ENCODE measurements at regions not wholly inside any gene's neighbourhood (a gene's known extent, or its start where the extent isn't known, plus 50 kb on each side); places are given as distances from the start of the nearest gene placed in this dataset.

DNA sequence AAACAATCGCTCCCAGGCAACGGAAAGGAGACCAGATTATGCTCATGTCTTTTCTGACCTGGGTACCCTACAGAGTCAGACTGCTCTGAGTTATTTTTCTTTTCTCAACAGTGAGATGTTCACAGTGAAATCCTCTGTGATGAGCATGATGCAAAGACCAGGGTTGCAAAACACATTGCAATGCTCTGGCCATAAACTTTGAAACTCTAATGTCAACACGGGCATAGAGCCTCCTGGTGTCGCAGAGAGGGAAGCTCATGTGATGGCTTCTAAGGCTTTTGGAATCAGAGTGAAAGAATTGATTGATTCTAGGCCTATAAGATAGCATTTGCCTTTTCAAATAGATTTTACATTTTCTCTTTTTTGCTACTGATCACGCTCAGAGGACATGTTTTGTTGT, 193.4 kb downstream of the RASSF9 start (continued):
- no peak for TF ChIP-seq ZNF747 (CRISPR knock-in tag; IDR thresholded peaks at IDR 0.05; ENCODE audit: borderline replicate concordance)
- no peak for TF ChIP-seq GZF1 (CRISPR knock-in tag; IDR thresholded peaks at IDR 0.05)
- no peak for TF ChIP-seq ETV6 (CRISPR knock-in tag; conservative IDR thresholded peaks at IDR 0.05)
- no peak for TF ChIP-seq ZNF598 (CRISPR knock-in tag; IDR thresholded peaks at IDR 0.05; ENCODE audit: borderline replicate concordance)
- no peak for TF ChIP-seq RBM22 (optimal IDR thresholded peaks at IDR 0.05; ENCODE audit: low read length)
- TF ChIP-seq FOXO1 (CRISPR knock-in tag; IDR thresholded peaks at IDR 0.05) = peak; percentile 63; the same call in 1 of the 2 replicates
- TF ChIP-seq MAF1 (CRISPR knock-in tag; IDR thresholded peaks at IDR 0.05; ENCODE audit: borderline replicate concordance) = no peak
- no peak for TF ChIP-seq ZNF354B (CRISPR knock-in tag; IDR thresholded peaks at IDR 0.05)
- TF ChIP-seq, protein P1, sequence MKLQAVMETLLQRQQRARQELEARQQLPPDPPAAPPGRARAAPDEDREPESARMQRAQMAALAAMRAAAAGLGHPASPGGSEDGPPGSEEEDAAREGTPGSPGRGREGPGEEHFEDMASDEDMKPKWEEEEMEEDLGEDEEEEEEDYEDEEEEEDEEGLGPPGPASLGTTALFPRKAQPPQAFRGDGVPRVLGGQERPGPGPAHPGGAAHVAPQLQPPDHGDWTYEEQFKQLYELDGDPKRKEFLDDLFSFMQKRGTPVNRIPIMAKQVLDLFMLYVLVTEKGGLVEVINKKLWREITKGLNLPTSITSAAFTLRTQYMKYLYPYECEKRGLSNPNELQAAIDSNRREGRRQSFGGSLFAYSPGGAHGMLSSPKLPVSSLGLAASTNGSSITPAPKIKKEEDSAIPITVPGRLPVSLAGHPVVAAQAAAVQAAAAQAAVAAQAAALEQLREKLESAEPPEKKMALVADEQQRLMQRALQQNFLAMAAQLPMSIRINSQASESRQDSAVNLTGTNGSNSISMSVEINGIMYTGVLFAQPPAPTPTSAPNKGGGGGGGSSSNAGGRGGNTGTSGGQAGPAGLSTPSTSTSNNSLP (IDR thresholded peaks at IDR 0.05; ENCODE audit: low read depth, low read length) = peak; percentile 94
- TF ChIP-seq, protein P2, sequence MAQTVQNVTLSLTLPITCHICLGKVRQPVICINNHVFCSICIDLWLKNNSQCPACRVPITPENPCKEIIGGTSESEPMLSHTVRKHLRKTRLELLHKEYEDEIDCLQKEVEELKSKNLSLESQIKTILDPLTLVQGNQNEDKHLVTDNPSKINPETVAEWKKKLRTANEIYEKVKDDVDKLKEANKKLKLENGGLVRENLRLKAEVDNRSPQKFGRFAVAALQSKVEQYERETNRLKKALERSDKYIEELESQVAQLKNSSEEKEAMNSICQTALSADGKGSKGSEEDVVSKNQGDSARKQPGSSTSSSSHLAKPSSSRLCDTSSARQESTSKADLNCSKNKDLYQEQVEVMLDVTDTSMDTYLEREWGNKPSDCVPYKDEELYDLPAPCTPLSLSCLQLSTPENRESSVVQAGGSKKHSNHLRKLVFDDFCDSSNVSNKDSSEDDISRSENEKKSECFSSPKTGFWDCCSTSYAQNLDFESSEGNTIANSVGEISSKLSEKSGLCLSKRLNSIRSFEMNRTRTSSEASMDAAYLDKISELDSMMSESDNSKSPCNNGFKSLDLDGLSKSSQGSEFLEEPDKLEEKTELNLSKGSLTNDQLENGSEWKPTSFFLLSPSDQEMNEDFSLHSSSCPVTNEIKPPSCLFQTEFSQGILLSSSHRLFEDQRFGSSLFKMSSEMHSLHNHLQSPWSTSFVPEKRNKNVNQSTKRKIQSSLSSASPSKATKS (CRISPR knock-in tag; IDR thresholded peaks at IDR 0.05) = no peak
- no peak for TF ChIP-seq SOX6 (IDR thresholded peaks at IDR 0.05)
- peak; percentile 51; the same call in 1 of the 2 replicates for TF ChIP-seq SOX6 (CRISPR knock-in tag; IDR thresholded peaks at IDR 0.05)
- TF ChIP-seq, protein P3, sequence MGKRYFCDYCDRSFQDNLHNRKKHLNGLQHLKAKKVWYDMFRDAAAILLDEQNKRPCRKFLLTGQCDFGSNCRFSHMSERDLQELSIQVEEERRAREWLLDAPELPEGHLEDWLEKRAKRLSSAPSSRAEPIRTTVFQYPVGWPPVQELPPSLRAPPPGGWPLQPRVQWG (CRISPR knock-in tag; IDR thresholded peaks at IDR 0.05; ENCODE audit: borderline replicate concordance, low read depth) = no peak
- TF ChIP-seq CBFB (CRISPR knock-in tag; IDR thresholded peaks at IDR 0.05) = no peak
- TF ChIP-seq, protein P4, sequence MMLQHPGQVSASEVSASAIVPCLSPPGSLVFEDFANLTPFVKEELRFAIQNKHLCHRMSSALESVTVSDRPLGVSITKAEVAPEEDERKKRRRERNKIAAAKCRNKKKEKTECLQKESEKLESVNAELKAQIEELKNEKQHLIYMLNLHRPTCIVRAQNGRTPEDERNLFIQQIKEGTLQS (CRISPR knock-in tag; IDR thresholded peaks at IDR 0.05) = no peak
- TF ChIP-seq ZNF552 (CRISPR knock-in tag; IDR thresholded peaks at IDR 0.05; ENCODE audit: borderline replicate concordance) = no peak
- TF ChIP-seq, protein P5, sequence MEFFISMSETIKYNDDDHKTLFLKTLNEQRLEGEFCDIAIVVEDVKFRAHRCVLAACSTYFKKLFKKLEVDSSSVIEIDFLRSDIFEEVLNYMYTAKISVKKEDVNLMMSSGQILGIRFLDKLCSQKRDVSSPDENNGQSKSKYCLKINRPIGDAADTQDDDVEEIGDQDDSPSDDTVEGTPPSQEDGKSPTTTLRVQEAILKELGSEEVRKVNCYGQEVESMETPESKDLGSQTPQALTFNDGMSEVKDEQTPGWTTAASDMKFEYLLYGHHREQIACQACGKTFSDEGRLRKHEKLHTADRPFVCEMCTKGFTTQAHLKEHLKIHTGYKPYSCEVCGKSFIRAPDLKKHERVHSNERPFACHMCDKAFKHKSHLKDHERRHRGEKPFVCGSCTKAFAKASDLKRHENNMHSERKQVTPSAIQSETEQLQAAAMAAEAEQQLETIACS (CRISPR knock-in tag; IDR thresholded peaks at IDR 0.05) = no peak
- TF ChIP-seq, protein P6, sequence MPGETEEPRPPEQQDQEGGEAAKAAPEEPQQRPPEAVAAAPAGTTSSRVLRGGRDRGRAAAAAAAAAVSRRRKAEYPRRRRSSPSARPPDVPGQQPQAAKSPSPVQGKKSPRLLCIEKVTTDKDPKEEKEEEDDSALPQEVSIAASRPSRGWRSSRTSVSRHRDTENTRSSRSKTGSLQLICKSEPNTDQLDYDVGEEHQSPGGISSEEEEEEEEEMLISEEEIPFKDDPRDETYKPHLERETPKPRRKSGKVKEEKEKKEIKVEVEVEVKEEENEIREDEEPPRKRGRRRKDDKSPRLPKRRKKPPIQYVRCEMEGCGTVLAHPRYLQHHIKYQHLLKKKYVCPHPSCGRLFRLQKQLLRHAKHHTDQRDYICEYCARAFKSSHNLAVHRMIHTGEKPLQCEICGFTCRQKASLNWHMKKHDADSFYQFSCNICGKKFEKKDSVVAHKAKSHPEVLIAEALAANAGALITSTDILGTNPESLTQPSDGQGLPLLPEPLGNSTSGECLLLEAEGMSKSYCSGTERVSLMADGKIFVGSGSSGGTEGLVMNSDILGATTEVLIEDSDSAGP (CRISPR knock-in tag; IDR thresholded peaks at IDR 0.05; ENCODE audit: borderline replicate concordance) = no peak
- TF ChIP-seq, protein P7, sequence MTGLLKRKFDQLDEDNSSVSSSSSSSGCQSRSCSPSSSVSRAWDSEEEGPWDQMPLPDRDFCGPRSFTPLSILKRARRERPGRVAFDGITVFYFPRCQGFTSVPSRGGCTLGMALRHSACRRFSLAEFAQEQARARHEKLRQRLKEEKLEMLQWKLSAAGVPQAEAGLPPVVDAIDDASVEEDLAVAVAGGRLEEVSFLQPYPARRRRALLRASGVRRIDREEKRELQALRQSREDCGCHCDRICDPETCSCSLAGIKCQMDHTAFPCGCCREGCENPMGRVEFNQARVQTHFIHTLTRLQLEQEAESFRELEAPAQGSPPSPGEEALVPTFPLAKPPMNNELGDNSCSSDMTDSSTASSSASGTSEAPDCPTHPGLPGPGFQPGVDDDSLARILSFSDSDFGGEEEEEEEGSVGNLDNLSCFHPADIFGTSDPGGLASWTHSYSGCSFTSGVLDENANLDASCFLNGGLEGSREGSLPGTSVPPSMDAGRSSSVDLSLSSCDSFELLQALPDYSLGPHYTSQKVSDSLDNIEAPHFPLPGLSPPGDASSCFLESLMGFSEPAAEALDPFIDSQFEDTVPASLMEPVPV (CRISPR knock-in tag; IDR thresholded peaks at IDR 0.05) = no peak
- TF ChIP-seq, protein P8, sequence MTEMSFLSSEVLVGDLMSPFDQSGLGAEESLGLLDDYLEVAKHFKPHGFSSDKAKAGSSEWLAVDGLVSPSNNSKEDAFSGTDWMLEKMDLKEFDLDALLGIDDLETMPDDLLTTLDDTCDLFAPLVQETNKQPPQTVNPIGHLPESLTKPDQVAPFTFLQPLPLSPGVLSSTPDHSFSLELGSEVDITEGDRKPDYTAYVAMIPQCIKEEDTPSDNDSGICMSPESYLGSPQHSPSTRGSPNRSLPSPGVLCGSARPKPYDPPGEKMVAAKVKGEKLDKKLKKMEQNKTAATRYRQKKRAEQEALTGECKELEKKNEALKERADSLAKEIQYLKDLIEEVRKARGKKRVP (CRISPR knock-in tag; IDR thresholded peaks at IDR 0.05) = peak in 1 of 2 experiments; percentile 96; a peak in 2 of 4 replicates

Data from HepG2 (cell line).